NCI-H1694 (cell line): ENCODE measurements at regions not wholly inside any gene's neighbourhood (a gene's known extent, or its start where the extent isn't known, plus 50 kb on each side); places are given as distances from the start of the nearest gene placed in this dataset.
"Not testable (repeated sequence)": the region's sequence is repeated elsewhere in the genome, so short reads cannot be mapped to it uniquely, and the experiment has no call there.

Source experiments
- DNase-seq: peaks from one replicate; lab custom pipeline; 2025; lab: John Stamatoyannopoulos, UW

- no peak for DNase-seq
Measured at GRCh38 chr3:101138817-101139216, 145.6 kb upstream of the ABI3BP start.

- no peak for DNase-seq
Measured at GRCh38 chr3:101134331-101134730, 141.1 kb upstream of the ABI3BP start.

GRCh38 chr3:101133652-101134051 is 140.4 kb upstream of the ABI3BP start:
- no peak for DNase-seq

GRCh38 chr3:101133197-101133596 is 140.0 kb upstream of the ABI3BP start:
- DNase-seq: not testable (repeated sequence)

GRCh38 chr3:101131767-101132166 is 138.5 kb upstream of the ABI3BP start:
- DNase-seq: no peak

GRCh38 chr3:101128786-101129185 is 135.6 kb upstream of the ABI3BP start:
- DNase-seq: no peak

GRCh38 chr3:101128001-101128400 is 134.8 kb upstream of the ABI3BP start:
- DNase-seq: no peak

- no peak for DNase-seq
Measured at GRCh38 chr3:101124125-101124524, 130.9 kb upstream of the ABI3BP start.

- no peak for DNase-seq
Measured at GRCh38 chr3:101123081-101123480, 129.9 kb upstream of the ABI3BP start.

GRCh38 chr3:101122681-101123080 is 129.5 kb upstream of the ABI3BP start:
- DNase-seq: no peak

- DNase-seq: no peak
Measured at GRCh38 chr3:101120039-101120438, 126.8 kb upstream of the ABI3BP start.

GRCh38 chr3:101119535-101119934 is 126.3 kb upstream of the ABI3BP start:
- no peak for DNase-seq

- no peak for DNase-seq
Measured at GRCh38 chr3:101117980-101118379, 124.8 kb upstream of the ABI3BP start.

- DNase-seq: no peak
Measured at GRCh38 chr3:101117465-101117864, 124.2 kb upstream of the ABI3BP start.

GRCh38 chr3:101110295-101110694 is 117.1 kb upstream of the ABI3BP start:
- not testable (repeated sequence) for DNase-seq

- DNase-seq: no peak
Measured at GRCh38 chr3:101104321-101104720, 111.1 kb upstream of the ABI3BP start.

GRCh38 chr3:101102678-101103296 is 109.6 kb upstream of the ABI3BP start:
- DNase-seq: no peak

GRCh38 chr3:101100361-101101009 is 107.3 kb upstream of the ABI3BP start:
- DNase-seq: no peak

GRCh38 chr3:101099791-101100190 is 106.6 kb upstream of the ABI3BP start:
- no peak for DNase-seq

- DNase-seq: no peak
Measured at GRCh38 chr3:101096444-101096843, 103.2 kb upstream of the ABI3BP start.

GRCh38 chr3:101095693-101096430 is 102.6 kb upstream of the ABI3BP start:
- no peak for DNase-seq

GRCh38 chr3:101091489-101091888 is 98.3 kb upstream of the ABI3BP start:
- DNase-seq: no peak

- DNase-seq: no peak
Measured at GRCh38 chr3:101085752-101086151, 92.5 kb upstream of the ABI3BP start.
